Endothelial cell (in vitro differentiated cells): ENCODE measurements at regions not wholly inside any gene's neighbourhood (a gene's known extent, or its start where the extent isn't known, plus 50 kb on each side); places are given as distances from the start of the nearest gene placed in this dataset.

Experiments used
- DNase-seq: peaks from one replicate; pipeline ENCODE4 v3.0.0; 2021; ENCODE audit warnings: low spot score
- H3K27ac Mint-ChIP-seq: one replicate; pipeline ENCODE4 v1.8.0; 2021; ENCODE audit warnings: mixed read lengths, inconsistent platforms; ENCODE audit not compliant: unreplicated experiment
- H3K27me3 Mint-ChIP-seq: one replicate; pipeline ENCODE4 v1.8.0; 2021; ENCODE audit warnings: mild to moderate bottlenecking, moderate library complexity, mixed read lengths, inconsistent platforms; ENCODE audit not compliant: unreplicated experiment
- H3K36me3 Mint-ChIP-seq: one replicate; pipeline ENCODE4 v1.8.0; 2021; ENCODE audit warnings: mild to moderate bottlenecking, low read depth, mixed read lengths, inconsistent platforms; ENCODE audit not compliant: unreplicated experiment
- H3K4me1 Mint-ChIP-seq: one replicate; pipeline ENCODE4 v1.8.0; 2021; ENCODE audit warnings: mild to moderate bottlenecking, mixed read lengths, inconsistent platforms; ENCODE audit not compliant: unreplicated experiment
- H3K4me3 Mint-ChIP-seq: one replicate; pipeline ENCODE4 v1.8.0; 2021; ENCODE audit warnings: mild to moderate bottlenecking, mixed read lengths, inconsistent platforms; ENCODE audit not compliant: unreplicated experiment
- H3K9me3 Mint-ChIP-seq: one replicate; pipeline ENCODE4 v1.8.0; 2021; ENCODE audit warnings: mixed read lengths, inconsistent platforms; ENCODE audit not compliant: unreplicated experiment
- CTCF ChIP-seq: fragments of 200-600 bp; sonication (generic); IDR thresholded peaks from one replicate; pipeline ENCODE4 v1.5.0; 2021; ENCODE audit warnings: antibody characterized with exemption; ENCODE audit not compliant: unreplicated experiment

DNA sequence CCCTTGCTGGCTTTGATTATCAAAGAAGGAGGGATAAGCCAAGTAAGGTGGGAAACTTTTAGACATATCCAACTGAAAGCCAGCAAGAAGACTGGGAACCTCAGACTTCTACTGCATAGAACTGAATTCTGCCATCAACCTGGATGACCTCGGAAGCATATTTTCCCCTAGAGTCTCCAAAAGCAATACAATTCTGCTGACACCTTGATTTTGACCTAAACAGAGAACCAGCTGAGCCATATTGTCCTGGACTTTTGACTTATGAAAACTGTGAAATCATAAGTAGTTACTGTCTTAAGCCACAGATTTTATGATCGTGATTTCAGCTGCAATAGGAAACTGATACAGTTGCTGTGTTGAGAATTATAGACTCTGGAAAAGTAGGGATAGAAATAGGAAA is 227.6 kb downstream of the PCDH20 start:
- H3K4me3 Mint-ChIP-seq = no peak overlapping the region
- H3K27me3 Mint-ChIP-seq = no peaks in the 10 kb centered on the region
- no peak for DNase-seq
- no peaks in the 10 kb centered on the region for H3K36me3 Mint-ChIP-seq
- TF ChIP-seq CTCF = no peak
- H3K27ac Mint-ChIP-seq = no peak overlapping the region
- no peaks in the 10 kb centered on the region for H3K9me3 Mint-ChIP-seq
- no peaks in the 10 kb centered on the region for H3K4me1 Mint-ChIP-seq

GRCh38 chr13:61187471-61187870 is 228.2 kb downstream of the PCDH20 start:
- no peak for TF ChIP-seq CTCF
- Mint-ChIP-seq H3K4me3 (no peak overlapping the region), H3K4me1 (no peaks in the 10 kb centered on the region), H3K36me3 (no peaks in the 10 kb centered on the region), H3K9me3 (no peaks in the 10 kb centered on the region), H3K27me3 (no peaks in the 10 kb centered on the region), H3K27ac (no peak overlapping the region)
- no peak for DNase-seq

- Mint-ChIP-seq H3K4me3 (no peak overlapping the region), H3K36me3 (no peaks in the 10 kb centered on the region), H3K27me3 (no peaks in the 10 kb centered on the region), H3K27ac (no peak overlapping the region), H3K9me3 (no peaks in the 10 kb centered on the region), H3K4me1 (no peaks in the 10 kb centered on the region)
- TF ChIP-seq CTCF = no peak
- DNase-seq = no peak
These were observed 232.0 kb downstream of the PCDH20 start for GRCh38 chr13:61183670-61184069.

- Mint-ChIP-seq H3K9me3 (no peaks in the 10 kb centered on the region), H3K4me3 (no peak overlapping the region), H3K27ac (no peak overlapping the region), H3K36me3 (no peaks in the 10 kb centered on the region), H3K4me1 (no peaks in the 10 kb centered on the region), H3K27me3 (no peaks in the 10 kb centered on the region)
- no peak for DNase-seq
- no peak for TF ChIP-seq CTCF
These were observed 235.4 kb downstream of the PCDH20 start for GRCh38 chr13:61180234-61180633.

DNA sequence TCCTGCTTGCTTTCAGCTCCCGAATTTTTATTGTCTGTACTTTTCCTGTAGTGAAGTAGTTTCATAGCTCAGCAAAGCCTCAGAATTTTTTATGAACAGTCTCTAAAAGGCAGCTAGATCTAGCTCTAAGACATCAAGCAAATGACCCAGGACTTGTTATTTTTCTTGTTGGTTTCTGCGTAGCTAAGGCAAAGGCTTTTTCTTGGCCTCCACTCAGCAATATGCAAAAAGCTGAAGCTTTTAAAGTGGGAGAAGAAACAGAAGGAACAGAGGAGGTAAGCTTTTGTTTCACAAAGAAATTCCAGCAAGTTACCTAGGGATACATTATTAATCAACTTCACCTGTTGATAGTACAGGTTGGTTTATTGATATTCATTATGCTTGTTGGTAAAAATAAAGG is 235.9 kb downstream of the PCDH20 start:
- DNase-seq = no peak
- Mint-ChIP-seq H3K4me1 (no peaks in the 10 kb centered on the region), H3K9me3 (no peaks in the 10 kb centered on the region), H3K36me3 (no peaks in the 10 kb centered on the region), H3K27me3 (no peaks in the 10 kb centered on the region), H3K27ac (no peak overlapping the region), H3K4me3 (no peak overlapping the region)
- TF ChIP-seq CTCF = no peak
